HG03066 (cell line): ENCODE measurements at regions not wholly inside any gene's neighbourhood (a gene's known extent, or its start where the extent isn't known, plus 50 kb on each side); places are given as distances from the start of the nearest gene placed in this dataset.

ENCODE experiments used
- ATAC-seq: cut with Tn5 transposase; IDR thresholded peaks from one replicate; pipeline ENCODE4 v1.9.1; 2021; ENCODE audit warnings: low read depth; ENCODE audit not compliant: unreplicated experiment

GRCh38 chr13:40129467-40129866 lies 474.0 kb downstream of the COG6 start:
- ATAC-seq, result no peak

GRCh38 chr13:40130871-40131636 lies 475.6 kb downstream of the COG6 start:
- no peak for ATAC-seq

- ATAC-seq, result no peak
These were observed 476.8 kb downstream of the COG6 start for GRCh38 chr13:40132249-40132648.

- no peak for ATAC-seq
These were observed 481.4 kb downstream of the COG6 start for GRCh38 chr13:40136896-40137295.

- no peak for ATAC-seq
These were observed 481.9 kb downstream of the COG6 start for GRCh38 chr13:40137400-40137799.

- ATAC-seq, result no peak
These were observed 484.5 kb downstream of the COG6 start for GRCh38 chr13:40139896-40140520.

- ATAC-seq, result no peak
These were observed 486.5 kb downstream of the COG6 start for GRCh38 chr13:40141859-40142555.

- no peak for ATAC-seq
These were observed 487.6 kb downstream of the COG6 start for GRCh38 chr13:40143106-40143505.

GRCh38 chr13:40143559-40143958 lies 488.1 kb downstream of the COG6 start:
- no peak for ATAC-seq

GRCh38 chr13:40145139-40145538 lies 489.7 kb downstream of the COG6 start:
- no peak for ATAC-seq

GRCh38 chr13:40146063-40146462 lies 490.6 kb downstream of the COG6 start:
- no peak for ATAC-seq

GRCh38 chr13:40146611-40147117 lies 491.2 kb downstream of the COG6 start:
- no peak for ATAC-seq

- ATAC-seq, result no peak
These were observed 492.6 kb downstream of the COG6 start for GRCh38 chr13:40148101-40148500.

GRCh38 chr13:40148742-40149141 lies 493.3 kb downstream of the COG6 start:
- ATAC-seq, result no peak

GRCh38 chr13:40149611-40150274 lies 494.3 kb downstream of the COG6 start:
- no peak for ATAC-seq

GRCh38 chr13:40151673-40152072 lies 496.2 kb downstream of the COG6 start:
- no peak for ATAC-seq

- ATAC-seq, result no peak
These were observed 496.7 kb downstream of the COG6 start for GRCh38 chr13:40152145-40152544.

- ATAC-seq, result no peak
These were observed 497.5 kb downstream of the COG6 start for GRCh38 chr13:40152922-40153321.

- ATAC-seq, result no peak
These were observed 498.1 kb downstream of the COG6 start for GRCh38 chr13:40153516-40153915.

- ATAC-seq, result no peak
These were observed 499.7 kb downstream of the COG6 start for GRCh38 chr13:40155201-40155600.

GRCh38 chr13:40158218-40158617 lies 502.8 kb downstream of the COG6 start:
- no peak for ATAC-seq
